Common myeloid progenitor, CD34-positive (primary cell): ENCODE measurements at regions not wholly inside any gene's neighbourhood (a gene's known extent, or its start where the extent isn't known, plus 50 kb on each side); places are given as distances from the start of the nearest gene placed in this dataset.

Source experiments
- CTCF ChIA-PET: fragments of 350-600 bp; sonication (Branson Sonifier 250); formaldehyde crosslinking; loops from one replicate; lab custom pipeline; 2021; ENCODE audit warnings: antibody characterized with exemption; lab: Charles Lee
- POLR2A ChIA-PET: fragments of 350-600 bp; sonication (Branson Sonifier 250); formaldehyde crosslinking; loops from one replicate; lab custom pipeline; 2021; ENCODE audit warnings: antibody characterized with exemption; lab: Charles Lee
- DNase-seq, 3 donors: peaks; one replicate each; pipeline versions ENCODE4 v3.0.0 to v3.0.0-alpha.2; 2013
- H3K27ac ChIP-seq, 2 experiments: 1 replicate in 1 of 2; 2 replicates in 1 of 2; pipeline ENCODE4 v1.7.0; 2013; ENCODE audit warnings: inconsistent platforms in 2 of 2, low read length in 2 of 2, mild to moderate bottlenecking in 2 of 2, low read depth in 1 of 2, moderate library complexity in 1 of 2; ENCODE audit not compliant: severe bottlenecking in 2 of 2, insufficient read depth in 1 of 2, poor library complexity in 1 of 2
- H3K27me3 ChIP-seq, 5 experiments: replicated peaks in 2 of 5; 1 replicate in 3 of 5; 2 replicates in 2 of 5; pipeline versions ENCODE4 v1.6.1 to v1.7.0; 2013; ENCODE audit warnings: low read length in 4 of 5, mild to moderate bottlenecking in 2 of 5, moderate library complexity in 2 of 5, inconsistent platforms in 1 of 5; ENCODE audit not compliant: insufficient read depth in 5 of 5, control insufficient read depth in 4 of 5
- H3K36me3 ChIP-seq, 4 experiments: 1 replicate in 2 of 4; 2 replicates in 2 of 4; pipeline versions ENCODE4 v1.6.1 to v1.7.0; 2013; ENCODE audit warnings: low read length in 3 of 4, control low read depth in 1 of 4, mild to moderate bottlenecking in 1 of 4; ENCODE audit not compliant: control insufficient read depth in 4 of 4, insufficient read depth in 4 of 4
- H3K4me1 ChIP-seq, 4 experiments: 1 replicate in 3 of 4; 2 replicates in 1 of 4; pipeline versions ENCODE4 v1.6.1 to v1.7.1; 2013; ENCODE audit warnings: low read length in 3 of 4, mild to moderate bottlenecking in 3 of 4, control low read depth in 1 of 4, inconsistent platforms in 1 of 4, moderate library complexity in 1 of 4; ENCODE audit not compliant: control insufficient read depth in 4 of 4, insufficient read depth in 4 of 4; ENCODE audit errors: control extremely low read depth in 1 of 4
- H3K4me3 ChIP-seq, 7 experiments: 1 replicate in 4 of 7; 2 replicates in 3 of 7; pipeline versions ENCODE4 v1.5.1 to v1.7.0; 2013; ENCODE audit warnings: mild to moderate bottlenecking in 7 of 7, low read length in 6 of 7, moderate library complexity in 6 of 7, inconsistent platforms in 2 of 7, low read depth in 2 of 7, control low read depth in 1 of 7; ENCODE audit not compliant: insufficient read depth in 4 of 7, control insufficient read depth in 1 of 7; ENCODE audit errors: extremely low read depth in 1 of 7
- H3K9me3 ChIP-seq, 5 experiments: 1 replicate in 4 of 5; 2 replicates in 1 of 5; pipeline versions ENCODE4 v1.6.1 to v1.7.1; 2013; ENCODE audit warnings: low read length in 4 of 5, mild to moderate bottlenecking in 2 of 5, inconsistent platforms in 1 of 5, low read depth in 1 of 5, moderate library complexity in 1 of 5; ENCODE audit not compliant: control insufficient read depth in 4 of 5, insufficient read depth in 2 of 5; ENCODE audit errors: control extremely low read depth in 1 of 5
- WGBS: methylation state at CpG from one replicate; pipeline ENCODE4 v1.1.5; 2013; ENCODE audit not compliant: insufficient coverage; 5-methylcytosine and 5-hydroxymethylcytosine counted together

- H3K4me1 ChIP-seq = no peaks in the 10 kb centered on the region
- no peak overlapping the region for H3K4me3 ChIP-seq
- ChIA-PET CTCF (no interaction called here), POLR2A (interaction anchor here (0.6 kb wide), 1 partner anchor 300 kb away, joined by 3 read pairs; no protein-coding TSS in a partner anchor)
- peaks cover 0 to 5% (median 0%) of the 10 kb centered on the region in 5 experiments for H3K9me3 ChIP-seq
- H3K27me3 ChIP-seq = no peaks in the 10 kb centered on the region
- H3K36me3 ChIP-seq = no peaks in the 10 kb centered on the region
- H3K27ac ChIP-seq = no peak overlapping the region
- no peak for DNase-seq
Observed at GRCh38 chr6:80442366-80442765, 335.9 kb downstream of the BCKDHB start.

- Histone ChIP-seq H3K9me3 (peaks cover 0 to 2% (median 0%) of the 10 kb centered on the region in 5 experiments), H3K4me1 (no peaks in the 10 kb centered on the region), H3K4me3 (no peak overlapping the region), H3K27ac (no peak overlapping the region), H3K36me3 (no peaks in the 10 kb centered on the region), H3K27me3 (no peaks in the 10 kb centered on the region)
- POLR2A ChIA-PET = no interaction called here
- CTCF ChIA-PET = no interaction called here
- DNase-seq = no peak
Observed at GRCh38 chr6:80441131-80441530, 334.7 kb downstream of the BCKDHB start.

DNA sequence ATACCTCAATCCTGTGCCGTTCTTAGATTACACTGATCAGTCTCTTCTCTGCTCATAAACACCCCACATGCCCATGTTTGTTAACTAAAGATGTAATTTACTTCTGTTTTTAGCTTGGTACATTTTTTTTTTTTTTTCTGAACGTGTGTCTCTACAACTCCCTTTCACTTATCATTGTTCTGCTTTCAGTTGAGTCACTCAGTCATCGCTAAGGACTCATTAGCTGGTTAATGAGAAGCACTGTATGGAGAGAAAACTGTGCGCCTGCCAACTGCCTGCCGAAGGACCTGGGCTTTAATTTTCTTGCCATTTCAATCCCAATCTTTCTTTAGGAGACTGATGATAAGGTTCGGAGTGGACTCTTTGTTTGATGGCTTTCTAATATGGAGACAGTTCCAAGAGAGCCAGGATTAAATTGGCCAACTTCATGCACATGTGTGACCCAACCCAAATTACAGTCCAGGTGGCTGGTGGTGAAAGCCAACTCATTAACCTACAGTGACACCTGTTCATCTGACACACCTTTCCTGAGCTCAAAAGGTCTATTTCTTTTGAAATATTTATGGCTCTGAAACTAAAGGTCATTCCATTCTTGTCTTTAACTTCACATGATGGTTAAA, 334.1 kb downstream of the BCKDHB start:
- 100% methylated on average over 2 of the region's 6 CpGs for WGBS
- H3K9me3 ChIP-seq = no peaks in the 10 kb centered on the region
- H3K27me3 ChIP-seq = no peaks in the 10 kb centered on the region
- CTCF ChIA-PET = no interaction called here
- POLR2A ChIA-PET = no interaction called here
- H3K27ac ChIP-seq = no peak overlapping the region
- no peak for DNase-seq
- H3K4me1 ChIP-seq = no peaks in the 10 kb centered on the region
- H3K36me3 ChIP-seq = no peaks in the 10 kb centered on the region
- no peak overlapping the region for H3K4me3 ChIP-seq

DNA sequence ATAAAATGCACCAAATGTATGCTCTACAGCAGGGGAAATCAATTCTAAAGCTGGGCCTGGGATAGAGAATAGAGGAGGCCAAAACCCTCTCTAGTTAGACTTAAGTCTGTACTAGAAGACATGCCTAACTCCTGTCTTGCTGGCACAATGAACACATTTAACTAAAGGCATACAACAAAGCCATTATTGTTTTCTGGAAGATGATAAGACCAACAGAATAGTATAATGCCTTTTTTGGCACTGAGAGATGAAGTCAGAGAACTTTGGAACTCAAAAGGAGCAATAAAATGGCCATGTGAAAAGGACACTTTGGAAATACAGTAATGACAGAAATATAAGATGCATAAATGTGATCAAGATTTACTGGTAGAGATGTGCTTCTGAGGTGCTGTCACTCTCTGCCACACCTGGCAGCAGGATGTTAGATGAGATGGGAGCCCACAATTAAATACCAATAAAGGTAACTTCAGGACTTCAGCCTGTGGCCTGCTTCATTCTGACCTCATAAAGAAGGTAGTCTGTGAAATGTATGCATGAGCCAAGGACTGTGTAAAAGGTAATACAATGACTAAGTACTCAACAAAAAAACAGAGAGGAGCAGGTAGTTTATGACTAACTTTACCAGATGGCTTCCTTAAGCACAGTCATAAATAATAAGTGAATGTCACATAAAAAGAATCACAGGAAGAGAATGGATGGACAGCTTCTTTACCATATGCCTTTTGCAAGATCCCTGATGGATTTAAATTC, 333.4 kb downstream of the BCKDHB start:
- Histone ChIP-seq H3K4me3 (no peak overlapping the region), H3K36me3 (no peaks in the 10 kb centered on the region), H3K9me3 (no peaks in the 10 kb centered on the region), H3K27ac (no peak overlapping the region), H3K4me1 (no peaks in the 10 kb centered on the region), H3K27me3 (no peaks in the 10 kb centered on the region)
- no peak for DNase-seq
- POLR2A ChIA-PET = no interaction called here
- CTCF ChIA-PET = no interaction called here

GRCh38 chr6:80438772-80439171, 332.3 kb downstream of the BCKDHB start:
- no peak for DNase-seq
- H3K27me3 ChIP-seq = no peaks in the 10 kb centered on the region

GRCh38 chr6:80437801-80438200, 331.3 kb downstream of the BCKDHB start:
- H3K4me3 ChIP-seq = no peak overlapping the region
- CTCF ChIA-PET = no interaction called here
- POLR2A ChIA-PET = no interaction called here
- H3K36me3 ChIP-seq = no peaks in the 10 kb centered on the region
- no peaks in the 10 kb centered on the region for H3K27me3 ChIP-seq
- no peaks in the 10 kb centered on the region for H3K4me1 ChIP-seq
- H3K27ac ChIP-seq = no peak overlapping the region
- WGBS = 100% methylated on average over 1 of the region's 5 CpGs
- H3K9me3 ChIP-seq = no peaks in the 10 kb centered on the region
- DNase-seq = no peak

More at GRCh38 chr6:80438772-80439171, 332.3 kb downstream of the BCKDHB start:
- no peaks in the 10 kb centered on the region for H3K9me3 ChIP-seq
- POLR2A ChIA-PET = no interaction called here
- H3K27ac ChIP-seq = no peak overlapping the region
- H3K4me1 ChIP-seq = no peaks in the 10 kb centered on the region
- no peaks in the 10 kb centered on the region for H3K36me3 ChIP-seq
- no peak overlapping the region for H3K4me3 ChIP-seq
- CTCF ChIA-PET = no interaction called here
- 100% methylated on average over 2 of the region's 2 CpGs for WGBS

GRCh38 chr6:80437221-80437620, 330.8 kb downstream of the BCKDHB start:
- ChIA-PET CTCF (no interaction called here), POLR2A (no interaction called here)
- no peaks in the 10 kb centered on the region for H3K9me3 ChIP-seq
- no peak overlapping the region for H3K4me3 ChIP-seq
- H3K27me3 ChIP-seq = no peaks in the 10 kb centered on the region
- H3K27ac ChIP-seq = no peak overlapping the region
- H3K4me1 ChIP-seq = no peaks in the 10 kb centered on the region
- no peak for DNase-seq
- WGBS = 100% methylated on average over 1 of the region's 1 CpG
- no peaks in the 10 kb centered on the region for H3K36me3 ChIP-seq
